Tibial artery (tissue), 4 donors: ENCODE measurements at regions not wholly inside any gene's neighbourhood (a gene's known extent, or its start where the extent isn't known, plus 50 kb on each side); places are given as distances from the start of the nearest gene placed in this dataset.
"Not testable (repeated sequence)": the region's sequence is repeated elsewhere in the genome, so short reads cannot be mapped to it uniquely, and the experiment has no call there.

Experiments
- DNase-seq, 2 donors: peaks; one replicate each; pipeline ENCODE4 v3.0.0-alpha.2; 2019
- H3K27ac ChIP-seq, 2 donors: fragments of 200-600 bp; sonication (generic) in 1 of 2; 1 replicate in 1 of 2; 2 replicates in 1 of 2; pipeline ENCODE4 v1.5.1; 2018 to 2019; ENCODE audit warnings: mild to moderate bottlenecking in 1 of 2
- H3K27me3 ChIP-seq, 2 donors: fragments of 200-600 bp; sonication (generic) in 1 of 2; one replicate each; pipeline versions ENCODE4 v1.5.1 to v1.6.0; 2016 to 2019
- H3K36me3 ChIP-seq, 3 donors: fragments of 200-600 bp; sonication (generic) in 2 of 3; one replicate each; pipeline ENCODE4 v1.5.1; 2016 to 2019; ENCODE audit warnings: mild to moderate bottlenecking in 2 of 3
- H3K4me1 ChIP-seq, 4 donors: fragments of 200-600 bp; sonication (generic) in 2 of 4; 1 replicate in 3 of 4; 2 replicates in 1 of 4; pipeline ENCODE4 v1.5.1; 2016 to 2019
- H3K4me3 ChIP-seq, 2 donors: fragments of 200-600 bp; sonication (generic) in 1 of 2; 1 replicate in 1 of 2; 2 replicates in 1 of 2; pipeline ENCODE4 v1.5.1; 2018 to 2019; ENCODE audit warnings: mild to moderate bottlenecking in 2 of 2
- H3K9me3 ChIP-seq, 3 donors: fragments of 200-600 bp; sonication (generic) in 1 of 3; one replicate each; pipeline ENCODE4 v1.5.1; 2016 to 2019
- intact Hi-C: fragments of 100-400 bp; cut with DNase I; formaldehyde crosslinking; loops from one replicate; pipeline ENCODE4 v1.15.0; 2023; ENCODE audit warnings: low total_unique reads
- TF ChIP-seq, protein P1 (sequence below), 2 experiments: fragments of 200-600 bp in 1 of 2; fragments of 450-650 bp in 1 of 2; IDR thresholded peaks; one replicate each; pipeline ENCODE4 v1.5.1; 2017 to 2019; ENCODE audit warnings: antibody characterized with exemption in 2 of 2, mild to moderate bottlenecking in 1 of 2, moderate library complexity in 1 of 2

DNA sequence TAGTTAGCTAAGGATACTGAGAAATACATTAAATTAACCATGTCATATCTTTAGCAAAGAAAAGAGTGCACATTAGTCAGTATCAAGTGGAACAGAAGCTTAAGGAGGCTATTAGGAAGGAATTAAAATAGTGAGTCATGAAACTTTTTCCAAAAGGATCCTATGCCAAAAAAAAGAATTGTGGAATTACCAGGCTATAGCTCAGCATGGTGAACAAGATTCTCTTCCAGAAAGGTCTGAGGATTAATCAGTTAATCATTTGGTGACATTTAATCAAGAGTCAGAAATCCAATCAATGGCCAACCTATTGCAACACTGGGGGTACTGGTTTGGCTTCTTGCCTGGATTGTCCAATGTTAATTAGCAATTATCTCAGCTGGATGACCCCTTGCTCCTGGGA is 244.5 kb upstream of the NMUR2 start:
- Histone ChIP-seq H3K9me3 (no peaks in the 10 kb centered on the region), H3K27ac (peak overlapping the region in 1 of 2 donors; percentile 41), H3K4me3 (no peak overlapping the region), H3K4me1 (peaks cover 0 to 27% (median 7%) of the 10 kb centered on the region in 4 donors), H3K36me3 (no peaks in the 10 kb centered on the region), H3K27me3 (no peaks in the 10 kb centered on the region)
- DNase-seq, result no peak
- TF ChIP-seq, protein P1, sequence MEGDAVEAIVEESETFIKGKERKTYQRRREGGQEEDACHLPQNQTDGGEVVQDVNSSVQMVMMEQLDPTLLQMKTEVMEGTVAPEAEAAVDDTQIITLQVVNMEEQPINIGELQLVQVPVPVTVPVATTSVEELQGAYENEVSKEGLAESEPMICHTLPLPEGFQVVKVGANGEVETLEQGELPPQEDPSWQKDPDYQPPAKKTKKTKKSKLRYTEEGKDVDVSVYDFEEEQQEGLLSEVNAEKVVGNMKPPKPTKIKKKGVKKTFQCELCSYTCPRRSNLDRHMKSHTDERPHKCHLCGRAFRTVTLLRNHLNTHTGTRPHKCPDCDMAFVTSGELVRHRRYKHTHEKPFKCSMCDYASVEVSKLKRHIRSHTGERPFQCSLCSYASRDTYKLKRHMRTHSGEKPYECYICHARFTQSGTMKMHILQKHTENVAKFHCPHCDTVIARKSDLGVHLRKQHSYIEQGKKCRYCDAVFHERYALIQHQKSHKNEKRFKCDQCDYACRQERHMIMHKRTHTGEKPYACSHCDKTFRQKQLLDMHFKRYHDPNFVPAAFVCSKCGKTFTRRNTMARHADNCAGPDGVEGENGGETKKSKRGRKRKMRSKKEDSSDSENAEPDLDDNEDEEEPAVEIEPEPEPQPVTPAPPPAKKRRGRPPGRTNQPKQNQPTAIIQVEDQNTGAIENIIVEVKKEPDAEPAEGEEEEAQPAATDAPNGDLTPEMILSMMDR (IDR thresholded peaks at IDR 0.05), result no peak
- intact Hi-C loops, result no loop called here

DNA sequence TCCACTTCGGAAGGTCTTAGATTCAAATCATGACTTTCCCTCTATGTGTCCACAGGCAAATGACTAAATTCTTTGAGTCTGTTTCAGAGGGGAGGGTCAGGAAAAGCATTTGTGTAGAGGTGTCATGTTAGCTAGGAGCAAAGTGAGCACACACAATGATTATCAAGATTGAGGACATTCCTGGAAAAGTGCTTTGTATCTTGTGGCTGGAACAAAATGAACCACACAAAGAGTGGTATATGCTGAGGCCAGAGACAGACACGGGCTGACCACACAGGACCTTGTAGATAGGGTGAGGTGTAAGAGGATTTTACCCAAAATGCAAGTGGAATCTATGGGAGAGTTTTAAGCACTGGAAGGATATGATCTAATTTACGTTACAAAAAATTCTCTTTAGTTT is 245.3 kb upstream of the NMUR2 start:
- Histone ChIP-seq H3K36me3 (no peaks in the 10 kb centered on the region), H3K9me3 (no peaks in the 10 kb centered on the region), H3K4me3 (no peak overlapping the region), H3K27me3 (no peaks in the 10 kb centered on the region), H3K27ac (peak overlapping the region in 1 of 2 donors; percentile 41), H3K4me1 (peaks cover 0 to 27% (median 7%) of the 10 kb centered on the region in 4 donors)
- intact Hi-C loops, result no loop called here
- TF ChIP-seq, protein P1 (IDR thresholded peaks at IDR 0.05), result no peak
- DNase-seq, result no peak

- DNase-seq, H3K9me3 ChIP-seq, H3K4me1 ChIP-seq, H3K36me3 ChIP-seq, intact Hi-C loops, H3K27me3 ChIP-seq, H3K27ac ChIP-seq, H3K4me3 ChIP-seq: not testable (repeated sequence)
Measured at GRCh38 chr5:152659470-152659869, 254.4 kb upstream of the NMUR2 start.

DNA sequence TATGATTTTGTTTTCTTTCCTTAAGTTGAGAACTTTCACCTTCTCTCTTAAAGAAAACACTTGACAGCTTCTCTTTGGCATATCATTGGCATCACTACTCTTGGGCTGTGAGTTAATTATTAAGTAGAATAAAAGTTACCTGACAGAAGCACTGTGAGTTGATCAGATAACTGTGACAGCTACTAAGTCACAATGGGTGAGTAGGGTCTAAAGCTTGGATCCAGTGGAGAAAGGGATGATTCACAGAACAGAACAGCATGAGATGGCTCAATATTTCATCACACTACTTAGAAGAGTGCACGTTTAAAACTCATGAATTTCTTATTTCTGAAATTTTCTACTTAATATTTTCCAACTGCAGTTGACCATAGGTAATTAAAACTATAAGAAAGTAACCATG is 268.5 kb upstream of the NMUR2 start:
- Histone ChIP-seq H3K36me3 (no peaks in the 10 kb centered on the region), H3K27me3 (no peaks in the 10 kb centered on the region), H3K27ac (no peak overlapping the region), H3K4me3 (no peak overlapping the region), H3K4me1 (no peaks in the 10 kb centered on the region), H3K9me3 (no peaks in the 10 kb centered on the region)
- DNase-seq, result no peak
- TF ChIP-seq, protein P1 (IDR thresholded peaks at IDR 0.05), result no peak
- intact Hi-C loops, result no loop called here

- H3K9me3 ChIP-seq, result no peaks in the 10 kb centered on the region
- no peak overlapping the region for H3K27ac ChIP-seq
- no peak overlapping the region for H3K4me3 ChIP-seq
- H3K36me3 ChIP-seq, result no peaks in the 10 kb centered on the region
- no peaks in the 10 kb centered on the region for H3K27me3 ChIP-seq
- TF ChIP-seq, protein P1 (IDR thresholded peaks at IDR 0.05), result no peak
- H3K4me1 ChIP-seq, result no peaks in the 10 kb centered on the region
- no peak for DNase-seq
- intact Hi-C loops, result no loop called here
Measured at GRCh38 chr5:152674403-152674802, 269.3 kb upstream of the NMUR2 start.

DNA sequence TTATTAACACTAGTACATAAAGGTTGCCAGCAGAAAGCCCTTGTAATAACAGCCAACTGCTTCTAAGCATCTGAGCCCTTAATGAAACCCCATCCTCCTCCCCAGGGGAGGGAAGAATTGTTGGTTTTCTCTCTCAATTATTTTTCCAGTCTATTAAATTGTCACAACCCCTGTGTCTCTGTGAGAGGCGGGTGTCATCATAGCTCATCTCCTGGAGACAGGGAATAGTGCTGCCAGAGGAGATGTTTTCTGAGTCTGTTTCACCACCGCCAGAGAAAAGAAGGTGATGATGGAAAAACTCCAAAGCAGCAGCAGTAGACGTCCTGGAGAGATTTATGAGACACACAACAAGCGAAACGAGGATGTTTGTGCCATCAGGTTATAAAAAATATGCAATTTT is 271.1 kb upstream of the NMUR2 start:
- Histone ChIP-seq H3K27me3 (no peaks in the 10 kb centered on the region), H3K4me3 (no peak overlapping the region), H3K27ac (no peak overlapping the region), H3K36me3 (no peaks in the 10 kb centered on the region), H3K4me1 (no peaks in the 10 kb centered on the region), H3K9me3 (no peaks in the 10 kb centered on the region)
- DNase-seq, result no peak
- TF ChIP-seq, protein P1 (IDR thresholded peaks at IDR 0.05), result no peak
- intact Hi-C loops, result no loop called here
